ENCODE measurements at regions not wholly inside any gene's neighbourhood (a gene's known extent, or its start where the extent isn't known, plus 50 kb on each side); places are given as distances from the start of the nearest gene placed in this dataset.

DNA sequence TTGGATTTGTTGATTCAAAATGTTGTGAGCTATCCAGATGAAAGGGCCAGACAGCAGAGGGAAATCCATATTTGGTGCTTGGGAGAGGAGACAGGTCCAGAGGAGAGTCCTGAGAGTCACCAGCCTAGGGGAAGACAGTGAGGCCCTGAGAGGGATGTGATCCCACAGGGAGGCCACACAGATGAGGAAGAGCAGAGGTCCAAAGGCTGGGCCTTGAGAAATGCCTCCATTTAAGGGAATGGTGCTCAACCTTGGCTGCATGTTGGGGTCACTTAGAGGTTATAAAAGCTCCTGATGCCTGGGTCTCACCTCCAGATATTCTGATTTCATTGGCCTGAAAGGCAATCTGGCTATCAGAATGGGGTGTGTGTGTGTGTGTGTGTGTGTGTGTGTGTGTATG, 194.9 kb downstream of the UTP18 start:
- no peaks in the 10 kb centered on the region for H3K27me3 ChIP-seq
- H3K36me3 ChIP-seq = no peaks in the 10 kb centered on the region
- no peak overlapping the region for H3K4me3 ChIP-seq
- no peak overlapping the region for H3K27ac ChIP-seq
- DNase-seq = no peak
- intact Hi-C loops (cut with DNase I; ENCODE audit: low total_unique reads) = no loop called here
- H3K4me1 ChIP-seq = no peaks in the 10 kb centered on the region
- H3K9me3 ChIP-seq = no peaks in the 10 kb centered on the region
- TF ChIP-seq, protein P1, sequence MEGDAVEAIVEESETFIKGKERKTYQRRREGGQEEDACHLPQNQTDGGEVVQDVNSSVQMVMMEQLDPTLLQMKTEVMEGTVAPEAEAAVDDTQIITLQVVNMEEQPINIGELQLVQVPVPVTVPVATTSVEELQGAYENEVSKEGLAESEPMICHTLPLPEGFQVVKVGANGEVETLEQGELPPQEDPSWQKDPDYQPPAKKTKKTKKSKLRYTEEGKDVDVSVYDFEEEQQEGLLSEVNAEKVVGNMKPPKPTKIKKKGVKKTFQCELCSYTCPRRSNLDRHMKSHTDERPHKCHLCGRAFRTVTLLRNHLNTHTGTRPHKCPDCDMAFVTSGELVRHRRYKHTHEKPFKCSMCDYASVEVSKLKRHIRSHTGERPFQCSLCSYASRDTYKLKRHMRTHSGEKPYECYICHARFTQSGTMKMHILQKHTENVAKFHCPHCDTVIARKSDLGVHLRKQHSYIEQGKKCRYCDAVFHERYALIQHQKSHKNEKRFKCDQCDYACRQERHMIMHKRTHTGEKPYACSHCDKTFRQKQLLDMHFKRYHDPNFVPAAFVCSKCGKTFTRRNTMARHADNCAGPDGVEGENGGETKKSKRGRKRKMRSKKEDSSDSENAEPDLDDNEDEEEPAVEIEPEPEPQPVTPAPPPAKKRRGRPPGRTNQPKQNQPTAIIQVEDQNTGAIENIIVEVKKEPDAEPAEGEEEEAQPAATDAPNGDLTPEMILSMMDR (IDR thresholded peaks at IDR 0.05) = no peak
- no peak for TF ChIP-seq POLR2A (IDR thresholded peaks at IDR 0.05)

DNA sequence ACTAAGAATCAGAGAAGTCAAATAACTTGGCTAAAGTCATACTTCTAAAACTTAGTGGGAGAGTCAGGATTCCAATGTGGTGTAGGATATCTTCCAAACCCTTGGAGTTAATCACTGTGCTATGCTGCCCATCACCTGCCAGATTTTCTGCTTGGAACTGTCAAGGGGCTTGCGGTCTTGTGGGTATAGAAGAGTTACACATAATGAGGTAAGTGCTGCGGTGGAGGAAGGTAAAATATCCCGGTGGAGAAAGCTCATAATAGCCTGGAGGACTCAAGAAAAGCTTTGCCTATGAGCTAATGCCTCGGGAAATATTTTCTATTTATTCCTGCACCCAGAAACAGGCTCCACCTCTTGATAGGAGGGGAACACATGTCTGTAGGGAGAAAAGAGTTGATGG, 195.6 kb downstream of the UTP18 start:
- Histone ChIP-seq H3K4me1 (no peaks in the 10 kb centered on the region), H3K9me3 (no peaks in the 10 kb centered on the region), H3K27ac (no peak overlapping the region), H3K36me3 (no peaks in the 10 kb centered on the region), H3K4me3 (no peak overlapping the region), H3K27me3 (no peaks in the 10 kb centered on the region)
- TF ChIP-seq, protein P1 (IDR thresholded peaks at IDR 0.05) = no peak
- no peak for TF ChIP-seq POLR2A (IDR thresholded peaks at IDR 0.05)
- no peak for DNase-seq
- intact Hi-C loops (cut with DNase I; ENCODE audit: low total_unique reads) = no loop called here

DNA sequence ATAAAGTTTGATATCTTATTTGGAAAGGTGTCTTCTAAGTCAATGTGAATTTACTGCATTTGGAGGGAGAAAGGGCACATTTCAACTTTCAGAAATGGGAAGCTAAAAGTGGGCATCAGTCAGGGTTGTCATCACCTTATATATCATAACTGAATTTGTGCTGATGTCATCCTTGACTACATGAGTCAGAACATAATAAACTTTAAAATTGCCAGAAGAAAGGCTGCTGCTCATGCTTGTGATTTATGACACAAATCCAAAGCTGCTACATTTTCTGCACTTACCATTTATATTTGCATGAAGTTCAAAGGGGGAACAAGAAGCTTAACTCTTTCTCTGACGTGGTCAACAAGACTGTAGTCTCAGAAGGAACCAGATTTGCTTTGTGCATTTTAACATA, 196.6 kb downstream of the UTP18 start:
- H3K36me3 ChIP-seq = no peaks in the 10 kb centered on the region
- no peak for DNase-seq
- H3K4me3 ChIP-seq = no peak overlapping the region
- no peak overlapping the region for H3K27ac ChIP-seq
- H3K27me3 ChIP-seq = no peaks in the 10 kb centered on the region
- TF ChIP-seq POLR2A (IDR thresholded peaks at IDR 0.05) = no peak
- TF ChIP-seq, protein P1 (IDR thresholded peaks at IDR 0.05) = no peak
- H3K4me1 ChIP-seq = no peaks in the 10 kb centered on the region
- intact Hi-C loops (cut with DNase I; ENCODE audit: low total_unique reads) = no loop called here
- H3K9me3 ChIP-seq = no peaks in the 10 kb centered on the region

DNA sequence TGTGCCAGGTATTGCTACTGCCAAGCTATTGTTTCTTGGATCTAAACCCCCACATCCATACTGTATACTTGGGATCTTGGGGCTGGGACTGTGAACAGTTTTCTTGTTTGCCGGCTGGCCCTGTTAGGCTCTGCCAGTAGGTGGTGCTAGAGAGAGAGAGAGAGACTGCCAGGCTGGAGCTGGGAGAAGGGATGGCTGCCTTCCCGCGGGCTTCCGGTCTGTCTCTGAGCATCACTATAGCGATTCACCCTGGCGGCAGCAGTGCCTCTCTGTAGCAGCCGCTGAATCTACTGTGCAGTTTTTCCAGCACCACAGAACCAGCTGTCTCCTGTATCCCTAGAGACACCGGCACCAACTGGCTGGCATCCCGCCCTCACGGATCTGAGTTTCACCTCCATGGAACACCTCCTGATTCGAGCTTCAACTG, 201.2 kb downstream of the UTP18 start:
- no peak for TF ChIP-seq POLR2A (IDR thresholded peaks at IDR 0.05)
- TF ChIP-seq, protein P1 (IDR thresholded peaks at IDR 0.05) = peak in 1 of 4 experiments; percentile 32
- Histone ChIP-seq H3K27me3 (no peaks in the 10 kb centered on the region), H3K4me3 (no peak overlapping the region), H3K36me3 (no peaks in the 10 kb centered on the region), H3K27ac (no peak overlapping the region), H3K4me1 (no peaks in the 10 kb centered on the region), H3K9me3 (no peaks in the 10 kb centered on the region)
- DNase-seq = no peak
- intact Hi-C loops (cut with DNase I; ENCODE audit: low total_unique reads) = no loop called here

DNA sequence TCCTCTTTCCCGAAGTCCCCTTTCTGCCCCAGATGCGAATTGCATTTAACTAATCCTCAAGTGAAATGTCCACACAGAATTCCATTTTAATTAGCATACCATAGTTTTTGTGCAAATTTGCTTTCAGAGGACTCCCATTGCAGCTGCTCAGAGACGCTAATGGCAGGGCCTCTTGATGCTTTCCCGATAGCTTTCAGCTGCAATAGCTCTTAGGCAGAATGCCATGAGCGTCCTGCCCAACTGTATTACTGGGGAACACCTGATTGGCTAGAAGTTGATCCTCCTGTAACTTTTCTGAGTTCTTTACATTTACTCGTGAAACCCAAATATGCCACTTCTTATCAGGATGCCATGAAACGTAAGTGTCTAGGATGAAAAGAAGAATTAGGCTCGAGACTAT, 203.0 kb downstream of the UTP18 start:
- Histone ChIP-seq H3K4me3 (no peak overlapping the region), H3K9me3 (no peaks in the 10 kb centered on the region), H3K27ac (no peak overlapping the region), H3K27me3 (no peaks in the 10 kb centered on the region), H3K36me3 (no peaks in the 10 kb centered on the region), H3K4me1 (no peaks in the 10 kb centered on the region)
- intact Hi-C loops (cut with DNase I; ENCODE audit: low total_unique reads) = no loop called here
- DNase-seq = no peak
- TF ChIP-seq, protein P1 (IDR thresholded peaks at IDR 0.05) = no peak
- TF ChIP-seq POLR2A (IDR thresholded peaks at IDR 0.05) = no peak

All from uterus (tissue), 3 donors.